Small intestine (tissue), 7 donors: ENCODE measurements at regions not wholly inside any gene's neighbourhood (a gene's known extent, or its start where the extent isn't known, plus 50 kb on each side); places are given as distances from the start of the nearest gene placed in this dataset.

Experiments used
- DNase-seq, 2 donors: peaks; one replicate each; pipeline versions ENCODE4 v3.0.0 to v3.0.0-alpha.2; 2013
- FAIRE-seq: peaks from 2 replicates; lab custom pipeline; 2012; peaks lifted over from hg19 to GRCh38; lab: Jason Lieb, UNC
- H3K27ac ChIP-seq, 3 donors: one replicate each; pipeline ENCODE4 v1.5.1; 2013; ENCODE audit warnings: low read length in 2 of 3, mild to moderate bottlenecking in 2 of 3, control low read depth in 1 of 3, inconsistent platforms in 1 of 3, low read depth in 1 of 3, moderate library complexity in 1 of 3
- H3K27me3 ChIP-seq, 3 donors: one replicate each; pipeline ENCODE4 v1.6.1; 2013; ENCODE audit warnings: low read length in 3 of 3, inconsistent platforms in 1 of 3; ENCODE audit not compliant: control insufficient read depth in 3 of 3, insufficient read depth in 3 of 3
- H3K36me3 ChIP-seq, 3 donors: one replicate each; pipeline ENCODE4 v1.6.1; 2013; ENCODE audit warnings: low read length in 3 of 3, inconsistent platforms in 1 of 3, low read depth in 1 of 3, mild to moderate bottlenecking in 1 of 3, moderate library complexity in 1 of 3; ENCODE audit not compliant: control insufficient read depth in 3 of 3, insufficient read depth in 2 of 3
- H3K4me1 ChIP-seq, 3 donors: one replicate each; pipeline ENCODE4 v1.6.1; 2013; ENCODE audit warnings: low read length in 2 of 3, inconsistent platforms in 1 of 3, low read depth in 1 of 3, mild to moderate bottlenecking in 1 of 3, moderate library complexity in 1 of 3; ENCODE audit not compliant: control insufficient read depth in 3 of 3, insufficient read depth in 2 of 3
- H3K4me3 ChIP-seq, 3 donors: one replicate each; pipeline ENCODE4 v1.5.1; 2013; ENCODE audit warnings: low read length in 3 of 3, control low read depth in 1 of 3, inconsistent platforms in 1 of 3, low read depth in 1 of 3, mild to moderate bottlenecking in 1 of 3, moderate library complexity in 1 of 3
- H3K9me3 ChIP-seq, 2 donors: one replicate each; pipeline ENCODE4 v1.6.1; 2013; ENCODE audit warnings: low read depth in 1 of 2, low read length in 1 of 2; ENCODE audit not compliant: control insufficient read depth in 2 of 2, insufficient read depth in 1 of 2
- WGBS, 3 donors: extraction: QIAGEN DNeasy Blood & Tissue Kit; methylation state at CpG; one replicate each; pipeline ENCODE4 v1.1.7; 2013; 5-methylcytosine and 5-hydroxymethylcytosine counted together
- donor health status: healthy with polysubstance abuse.
- donor health status: control.
- donor health status: control.
- donor health status: Bipolar disorder and iron deficiency.
- donor health status: healthy.

DNA sequence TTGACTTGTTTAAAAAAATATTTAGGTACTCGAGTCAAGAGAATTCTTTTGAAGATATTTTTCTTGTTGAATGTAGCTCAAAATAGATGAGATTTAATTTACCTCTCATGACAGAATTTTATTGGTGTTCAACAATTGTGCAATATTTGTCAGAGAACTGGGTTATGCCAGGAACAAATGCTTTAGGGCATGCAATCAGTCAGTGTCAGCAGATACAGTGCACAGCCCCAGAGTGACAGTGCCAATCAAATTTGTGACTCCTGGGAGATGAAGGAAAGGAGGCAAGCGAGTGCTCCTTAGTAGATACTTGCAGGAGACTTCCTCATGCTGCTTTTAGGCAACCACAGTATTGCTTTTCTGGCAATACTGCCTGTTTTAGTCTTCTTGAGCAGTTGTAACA is 81.2 kb upstream of the DSEL start:
- no peaks in the 10 kb centered on the region for H3K27me3 ChIP-seq
- H3K27ac ChIP-seq = no peak overlapping the region
- H3K4me1 ChIP-seq = peaks cover 0 to 8% (median 0%) of the 10 kb centered on the region in 3 donors
- H3K36me3 ChIP-seq = no peaks in the 10 kb centered on the region
- H3K4me3 ChIP-seq = no peak overlapping the region
- WGBS, 3 donors = 74 to 84% (median 80%) methylated on average over 2 of the region's 2 CpGs
- FAIRE-seq = no peak
- DNase-seq = no peak
- H3K9me3 ChIP-seq = peaks cover 0 to 4% of the 10 kb centered on the region in 2 donors

DNA sequence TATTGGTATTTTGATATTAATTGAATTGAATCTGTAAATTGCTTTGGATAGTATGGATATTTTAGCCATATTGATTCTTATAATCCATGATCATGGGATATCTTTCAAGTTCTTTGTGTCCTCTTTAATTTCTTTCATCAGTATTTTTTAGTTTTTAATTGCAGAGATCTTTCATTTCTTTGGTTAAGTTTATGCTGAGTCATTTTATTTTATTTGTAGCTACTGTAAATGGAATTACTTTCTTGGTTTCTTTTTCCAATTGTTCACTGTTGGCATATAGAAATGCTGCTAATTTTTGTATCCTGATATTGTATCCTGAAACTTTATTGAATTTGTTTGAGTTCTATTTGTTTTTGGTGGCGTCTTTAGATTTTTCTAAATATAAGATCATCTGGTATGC is 79.5 kb upstream of the DSEL start:
- Histone ChIP-seq H3K36me3 (no peaks in the 10 kb centered on the region), H3K27ac (no peak overlapping the region), H3K27me3 (no peaks in the 10 kb centered on the region), H3K4me1 (peaks cover 0 to 8% (median 0%) of the 10 kb centered on the region in 3 donors), H3K9me3 (no peaks in the 10 kb centered on the region), H3K4me3 (no peak overlapping the region)
- peak; percentile 44 for FAIRE-seq
- WGBS, 3 donors = 94 to 96% (median 94%) methylated on average over 1 of the region's 1 CpG
- no peak for DNase-seq

DNA sequence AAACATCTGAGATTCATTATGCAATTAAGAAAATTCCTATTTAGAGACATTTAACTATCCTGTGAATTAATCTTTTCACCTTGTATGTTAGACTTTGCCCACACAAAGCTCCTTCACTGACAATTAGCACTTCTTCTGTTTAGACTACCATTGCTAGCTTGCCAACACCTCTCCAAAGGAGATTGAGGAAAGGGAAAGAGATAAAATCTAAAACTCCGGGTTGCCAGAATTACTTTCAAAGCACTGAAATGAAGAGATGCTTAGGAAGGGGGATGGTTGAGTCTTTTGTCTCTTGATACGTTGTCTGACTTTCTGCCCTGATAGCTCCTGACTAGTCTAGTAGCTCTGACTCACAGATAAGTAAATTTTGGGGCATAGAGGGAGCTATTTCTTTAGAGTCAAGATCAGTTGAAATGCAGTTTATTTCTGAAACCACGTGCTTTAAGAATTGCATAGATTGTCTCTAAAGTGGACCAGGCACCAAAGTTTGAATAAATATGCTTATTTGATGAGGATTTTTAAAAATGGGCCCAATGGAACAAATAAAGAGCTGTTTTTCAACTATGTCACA is 74.1 kb upstream of the DSEL start:
- no peaks in the 10 kb centered on the region for H3K9me3 ChIP-seq
- 19 to 27% (median 24%) methylated on average over 3 of the region's 3 CpGs for WGBS, 3 donors
- no peak for FAIRE-seq
- H3K27ac ChIP-seq = no peak overlapping the region
- no peaks in the 10 kb centered on the region for H3K4me1 ChIP-seq
- no peaks in the 10 kb centered on the region for H3K27me3 ChIP-seq
- DNase-seq = no peak
- no peak overlapping the region for H3K4me3 ChIP-seq
- no peaks in the 10 kb centered on the region for H3K36me3 ChIP-seq

DNA sequence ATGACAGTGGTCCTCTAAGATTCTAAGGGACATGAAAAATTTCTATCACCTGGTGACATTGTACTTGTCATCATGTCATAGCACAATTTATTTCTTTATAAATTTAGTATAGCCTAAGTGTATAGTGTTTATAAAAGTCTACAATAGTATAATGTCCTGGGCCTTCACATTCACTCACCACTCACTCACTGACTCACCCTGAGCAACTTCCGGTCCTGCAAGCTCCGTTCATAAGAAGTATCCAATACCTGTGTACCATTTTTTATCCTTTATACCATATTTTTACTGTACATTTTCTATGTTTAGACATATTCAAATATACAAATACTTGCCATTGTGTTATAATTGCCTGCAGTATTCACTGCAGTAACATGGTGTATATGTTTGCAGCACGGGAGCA is 72.8 kb upstream of the DSEL start:
- no peaks in the 10 kb centered on the region for H3K9me3 ChIP-seq
- no peaks in the 10 kb centered on the region for H3K27me3 ChIP-seq
- DNase-seq (no peak), FAIRE-seq (no peak)
- H3K4me1 ChIP-seq = no peaks in the 10 kb centered on the region
- H3K36me3 ChIP-seq = no peaks in the 10 kb centered on the region
- no peak overlapping the region for H3K4me3 ChIP-seq
- 88 to 89% (median 88%) methylated on average over 3 of the region's 3 CpGs for WGBS, 3 donors
- H3K27ac ChIP-seq = no peak overlapping the region

DNA sequence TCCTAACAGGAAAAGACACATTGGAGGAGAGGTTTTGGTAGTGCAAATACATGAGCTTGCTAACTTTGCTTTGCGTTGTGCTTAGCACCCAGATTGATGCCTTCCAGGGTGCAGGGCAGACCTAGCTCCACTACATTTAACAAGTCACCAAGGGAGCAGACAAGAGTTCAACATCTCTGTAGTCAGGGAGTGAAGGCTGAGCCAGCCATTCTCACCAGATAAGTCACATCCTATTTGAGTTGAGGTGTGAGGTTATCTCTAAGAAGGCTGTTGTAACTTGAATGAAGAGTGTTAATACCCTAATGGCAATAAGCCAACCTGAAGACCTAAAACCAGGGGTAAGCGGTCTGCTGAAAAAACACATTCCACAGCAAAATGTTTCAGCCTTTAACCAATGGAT is 69.6 kb upstream of the DSEL start:
- FAIRE-seq = no peak
- WGBS, 3 donors = 74 to 85% (median 77%) methylated on average over 2 of the region's 2 CpGs
- no peak overlapping the region for H3K27ac ChIP-seq
- H3K36me3 ChIP-seq = no peaks in the 10 kb centered on the region
- no peaks in the 10 kb centered on the region for H3K27me3 ChIP-seq
- H3K9me3 ChIP-seq = no peaks in the 10 kb centered on the region
- H3K4me1 ChIP-seq = no peaks in the 10 kb centered on the region
- H3K4me3 ChIP-seq = no peak overlapping the region
- DNase-seq = no peak

DNA sequence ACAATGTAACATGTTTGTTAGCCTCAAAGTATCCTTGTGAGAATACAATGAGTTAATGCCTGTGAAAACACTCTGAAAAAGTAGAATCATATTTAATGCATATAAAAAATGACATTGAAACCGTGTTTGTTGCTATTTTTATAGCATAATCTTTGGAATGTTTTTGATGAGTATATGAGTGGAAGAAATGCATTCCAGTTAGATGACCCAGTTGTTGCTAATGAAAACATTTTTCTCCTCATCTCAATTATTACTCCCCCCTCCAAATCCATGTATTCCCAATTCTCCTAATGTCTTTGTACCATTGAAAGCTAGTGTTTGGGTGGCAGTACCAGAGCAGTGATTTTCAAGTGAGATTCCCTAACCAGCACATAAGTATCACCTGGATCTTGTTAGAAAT is 67.1 kb upstream of the DSEL start:
- DNase-seq (no peak), FAIRE-seq (no peak)
- Histone ChIP-seq H3K36me3 (no peaks in the 10 kb centered on the region), H3K27ac (no peak overlapping the region), H3K9me3 (peaks cover 0 to 3% of the 10 kb centered on the region in 2 donors), H3K27me3 (no peaks in the 10 kb centered on the region), H3K4me1 (no peaks in the 10 kb centered on the region), H3K4me3 (no peak overlapping the region)
- 41 to 46% (median 46%) methylated on average over 1 of the region's 1 CpG for WGBS, 3 donors

DNA sequence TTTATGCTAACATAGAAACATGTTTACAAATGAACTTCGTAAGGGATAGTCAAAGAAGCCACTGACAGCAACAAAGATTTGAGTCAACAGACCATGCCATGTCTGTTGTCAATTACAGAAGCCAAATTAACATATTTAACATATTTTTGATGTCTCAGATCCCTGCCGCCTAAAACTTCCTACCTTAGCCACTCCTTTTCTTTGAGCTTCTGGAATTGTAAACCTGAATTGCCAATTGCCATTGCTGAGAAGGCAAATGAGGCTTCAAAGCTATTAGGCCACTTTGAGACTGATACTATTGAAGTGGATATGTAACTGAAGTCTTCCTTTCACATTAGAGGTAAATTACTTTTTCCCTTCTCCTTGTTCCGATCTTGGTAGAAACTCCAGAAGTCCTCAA is 66.0 kb upstream of the DSEL start:
- no peak for DNase-seq
- Histone ChIP-seq H3K27ac (no peak overlapping the region), H3K4me1 (no peaks in the 10 kb centered on the region), H3K27me3 (no peaks in the 10 kb centered on the region), H3K9me3 (peaks cover 0 to 3% of the 10 kb centered on the region in 2 donors), H3K36me3 (no peaks in the 10 kb centered on the region), H3K4me3 (no peak overlapping the region)
- FAIRE-seq = no peak
- 48 to 60% (median 50%) methylated on average over 3 of the region's 3 CpGs for WGBS, 3 donors

DNA sequence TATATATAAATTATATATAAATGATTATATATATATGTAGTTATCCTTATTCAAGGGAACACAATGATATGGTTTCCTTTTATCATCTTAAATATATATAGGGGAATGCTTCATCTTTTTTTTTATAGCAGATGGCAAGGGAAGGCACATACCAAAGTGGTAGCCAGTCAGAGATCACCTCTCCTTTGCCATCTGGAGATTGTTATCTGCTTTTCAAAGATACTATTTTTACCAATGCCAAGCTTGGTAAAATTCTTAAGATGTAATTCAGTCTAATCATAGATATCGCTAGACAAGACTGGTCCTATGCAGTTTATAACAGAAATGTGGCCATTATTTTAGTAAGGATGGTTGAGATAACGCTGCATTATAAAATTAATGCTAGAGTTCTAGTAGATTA is 64.7 kb upstream of the DSEL start:
- Histone ChIP-seq H3K27me3 (no peaks in the 10 kb centered on the region), H3K4me3 (no peak overlapping the region), H3K36me3 (no peaks in the 10 kb centered on the region), H3K27ac (no peak overlapping the region), H3K4me1 (no peaks in the 10 kb centered on the region), H3K9me3 (peaks cover 0 to 3% of the 10 kb centered on the region in 2 donors)
- DNase-seq (no peak), FAIRE-seq (no peak)
- WGBS, 3 donors = 83 to 91% (median 84%) methylated on average over 2 of the region's 2 CpGs

DNA sequence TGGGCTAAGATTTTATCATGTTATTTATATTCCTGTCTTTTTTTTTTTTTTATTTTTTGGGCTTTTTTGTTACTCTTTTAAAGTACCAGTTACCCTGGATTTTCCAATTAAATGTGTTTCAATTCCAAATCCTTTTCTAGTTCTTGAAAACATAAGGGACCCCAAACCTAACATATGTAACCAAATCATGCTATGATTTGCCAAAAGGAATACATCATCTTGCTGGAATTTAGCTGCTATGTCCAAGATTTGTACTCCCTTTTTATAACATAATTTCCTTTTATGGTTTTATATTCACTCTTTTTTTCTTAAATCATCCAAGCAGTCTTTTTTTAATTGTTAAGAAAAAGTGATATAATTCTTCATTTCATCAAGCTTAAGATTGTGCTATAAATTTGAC is 60.9 kb upstream of the DSEL start:
- DNase-seq (no peak), FAIRE-seq (no peak)
- no peaks in the 10 kb centered on the region for H3K27me3 ChIP-seq
- H3K36me3 ChIP-seq = no peaks in the 10 kb centered on the region
- peaks cover 0 to 3% of the 10 kb centered on the region in 2 donors for H3K9me3 ChIP-seq
- H3K4me1 ChIP-seq = no peaks in the 10 kb centered on the region
- no peak overlapping the region for H3K27ac ChIP-seq
- no peak overlapping the region for H3K4me3 ChIP-seq
